ENCODE measurements at regions not wholly inside any gene's neighbourhood (a gene's known extent, or its start where the extent isn't known, plus 50 kb on each side); places are given as distances from the start of the nearest gene placed in this dataset.

GRCh38 chr6:117210279-117210678, 55.1 kb upstream of the VGLL2 start:
- no peak for TF ChIP-seq CTCF (IDR thresholded peaks at IDR 0.05)
- TF ChIP-seq EZH2 (IDR thresholded peaks at IDR 0.05; ENCODE audit: borderline replicate concordance, insufficient read depth, low read depth, low read length, poor library complexity, severe bottlenecking): no peak

Measured in B cell (primary cell).